OCI-LY1 (cell line): ENCODE measurements at regions not wholly inside any gene's neighbourhood (a gene's known extent, or its start where the extent isn't known, plus 50 kb on each side); places are given as distances from the start of the nearest gene placed in this dataset.

Experiments used
- H2AFZ ChIP-seq: fragments of 200-600 bp; sonication (generic), shearing (Covaris generic); 2 replicates; pipeline ENCODE4 v1.6.0; 2014; ENCODE audit warnings: antibody characterized with exemption, mild to moderate bottlenecking, low read length
- H3F3A ChIP-seq: fragments of 200-600 bp; sonication (generic), shearing (Covaris generic); 2 replicates; pipeline ENCODE4 v1.6.0; 2014; ENCODE audit warnings: mild to moderate bottlenecking, antibody characterized with exemption, low read length, moderate library complexity; ENCODE audit not compliant: insufficient read depth
- H3K27ac ChIP-seq: fragments of 200-600 bp; sonication (generic); 2 replicates; pipeline ENCODE4 v1.5.1; 2014; ENCODE audit warnings: low read length, mixed run types, mild to moderate bottlenecking, low read depth; ENCODE audit not compliant: poor library complexity, severe bottlenecking
- H3K27me3 ChIP-seq: fragments of 200-600 bp; sonication (generic); 2 replicates; pipeline ENCODE4 v1.6.0; 2014; ENCODE audit warnings: antibody characterized with exemption, mild to moderate bottlenecking, low read length, moderate library complexity; ENCODE audit not compliant: insufficient read depth
- H3K36me3 ChIP-seq: fragments of 200-600 bp; sonication (generic); 2 replicates; pipeline ENCODE4 v1.6.1; 2014; ENCODE audit warnings: mild to moderate bottlenecking, antibody characterized with exemption, low read length, moderate library complexity, mixed read lengths; ENCODE audit not compliant: insufficient read depth
- H3K4me1 ChIP-seq: fragments of 200-600 bp; sonication (generic); 2 replicates; pipeline ENCODE4 v1.5.1; 2014; ENCODE audit warnings: mild to moderate bottlenecking, low read length, moderate library complexity; ENCODE audit not compliant: insufficient read depth, severe bottlenecking
- H3K4me2 ChIP-seq: fragments of 200-600 bp; sonication (generic), shearing (Covaris generic); 2 replicates; pipeline ENCODE4 v1.6.1; 2014; ENCODE audit warnings: low read length
- H3K4me3 ChIP-seq: fragments of 200-600 bp; sonication (generic); 2 replicates; pipeline ENCODE4 v1.5.1; 2014; ENCODE audit warnings: low read length, low read depth, mild to moderate bottlenecking, mixed read lengths; ENCODE audit not compliant: poor library complexity, severe bottlenecking
- H3K79me2 ChIP-seq: fragments of 200-600 bp; shearing (Covaris generic); 2 replicates; pipeline ENCODE4 v1.6.1; 2016; ENCODE audit warnings: mixed run types, low read length, mixed read lengths; ENCODE audit not compliant: insufficient read depth
- H3K9ac ChIP-seq: fragments of 200-600 bp; sonication (generic), shearing (Covaris generic); 2 replicates; pipeline ENCODE4 v1.6.1; 2014; ENCODE audit warnings: mild to moderate bottlenecking, low read length, mixed read lengths
- H3K9me2 ChIP-seq: fragments of 200-600 bp; sonication (generic), shearing (Covaris generic); 2 replicates; pipeline ENCODE4 v1.6.1; 2014; ENCODE audit warnings: low read depth, mild to moderate bottlenecking, low read length, mixed read lengths
- H3K9me3 ChIP-seq: fragments of 200-600 bp; shearing (Covaris generic); 2 replicates; pipeline ENCODE4 v1.6.1; 2014; ENCODE audit warnings: low read length, mixed read lengths
- H4K20me1 ChIP-seq: fragments of 200-600 bp; sonication (generic), shearing (Covaris generic); 2 replicates; pipeline ENCODE4 v1.6.0; 2016; ENCODE audit warnings: mild to moderate bottlenecking, low read length; ENCODE audit not compliant: insufficient read depth
- CTCF ChIP-seq: fragments of 200-600 bp; sonication (generic), shearing (Covaris generic); IDR thresholded peaks from 2 replicates; pipeline ENCODE4 v1.5.1; 2017; ENCODE audit warnings: mild to moderate bottlenecking, antibody characterized with exemption, low read length, moderate library complexity, mixed read lengths
- EZH2 ChIP-seq: fragments of 200-600 bp; sonication (generic), shearing (Covaris generic); IDR thresholded peaks from 2 replicates; pipeline ENCODE4 v1.8.0; 2017; ENCODE audit warnings: borderline replicate concordance, mixed run types, mild to moderate bottlenecking, antibody characterized with exemption, low read length, moderate library complexity, mixed read lengths

GRCh38 chr1:98104289-98104688 is 183.5 kb upstream of the DPYD start:
- no peaks in the 10 kb centered on the region for H3F3A ChIP-seq

DNA sequence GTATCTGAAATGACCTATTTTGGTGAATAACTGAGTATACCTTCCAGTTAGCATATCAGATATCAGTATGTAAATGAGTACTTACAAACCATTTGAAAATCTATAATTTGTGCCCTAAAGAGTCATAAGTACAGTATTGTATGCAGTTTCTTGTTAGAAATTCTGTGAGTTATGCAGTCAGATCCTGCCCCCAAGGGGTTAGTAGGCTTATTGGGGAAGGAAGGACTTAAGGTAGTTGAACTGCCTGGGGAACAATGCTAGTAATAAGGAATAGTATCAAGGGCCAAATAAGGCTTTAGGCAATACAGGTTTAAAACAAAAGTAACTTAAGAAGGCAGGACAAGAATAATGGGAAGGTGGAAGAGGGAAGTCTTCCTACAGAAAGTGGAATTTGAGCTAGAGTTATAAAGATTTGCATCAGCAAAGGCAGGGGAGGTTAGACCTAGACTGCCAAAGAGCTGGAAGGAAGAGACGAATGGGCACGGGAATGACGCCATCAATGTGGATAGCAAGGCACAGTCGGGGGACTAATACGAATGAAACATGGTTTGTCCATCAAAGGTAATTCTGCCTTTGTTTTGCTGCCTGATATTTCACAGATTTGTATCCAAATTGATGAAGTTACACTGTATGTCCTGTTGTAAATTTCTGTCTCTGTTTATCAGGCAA is 182.9 kb upstream of the DPYD start:
- H4K20me1 ChIP-seq, result no peaks in the 10 kb centered on the region
- no peak for TF ChIP-seq EZH2
- no peak for TF ChIP-seq CTCF
- no peak overlapping the region for H2AFZ ChIP-seq
- H3K4me2 ChIP-seq, result no peak overlapping the region
- no peaks in the 10 kb centered on the region for H3K36me3 ChIP-seq
- H3K79me2 ChIP-seq, result no peaks in the 10 kb centered on the region
- no peaks in the 10 kb centered on the region for H3K9me2 ChIP-seq
- peaks cover 8% of the 10 kb centered on the region for H3K9me3 ChIP-seq
- no peaks in the 10 kb centered on the region for H3F3A ChIP-seq
- H3K27me3 ChIP-seq, result no peaks in the 10 kb centered on the region
- H3K4me3 ChIP-seq, result no peak overlapping the region
- no peak overlapping the region for H3K9ac ChIP-seq
- no peak overlapping the region for H3K27ac ChIP-seq
- no peaks in the 10 kb centered on the region for H3K4me1 ChIP-seq

More at GRCh38 chr1:98104289-98104688, 183.5 kb upstream of the DPYD start:
- no peak overlapping the region for H2AFZ ChIP-seq
- no peak overlapping the region for H3K27ac ChIP-seq
- H4K20me1 ChIP-seq, result no peaks in the 10 kb centered on the region
- H3K79me2 ChIP-seq, result no peaks in the 10 kb centered on the region
- H3K9ac ChIP-seq, result no peak overlapping the region
- H3K36me3 ChIP-seq, result no peaks in the 10 kb centered on the region
- no peaks in the 10 kb centered on the region for H3K27me3 ChIP-seq
- no peak overlapping the region for H3K4me3 ChIP-seq
- TF ChIP-seq EZH2, result no peak
- TF ChIP-seq CTCF, result no peak
- no peak overlapping the region for H3K4me2 ChIP-seq
- no peaks in the 10 kb centered on the region for H3K4me1 ChIP-seq
- no peaks in the 10 kb centered on the region for H3K9me2 ChIP-seq
- peaks cover 8% of the 10 kb centered on the region for H3K9me3 ChIP-seq

DNA sequence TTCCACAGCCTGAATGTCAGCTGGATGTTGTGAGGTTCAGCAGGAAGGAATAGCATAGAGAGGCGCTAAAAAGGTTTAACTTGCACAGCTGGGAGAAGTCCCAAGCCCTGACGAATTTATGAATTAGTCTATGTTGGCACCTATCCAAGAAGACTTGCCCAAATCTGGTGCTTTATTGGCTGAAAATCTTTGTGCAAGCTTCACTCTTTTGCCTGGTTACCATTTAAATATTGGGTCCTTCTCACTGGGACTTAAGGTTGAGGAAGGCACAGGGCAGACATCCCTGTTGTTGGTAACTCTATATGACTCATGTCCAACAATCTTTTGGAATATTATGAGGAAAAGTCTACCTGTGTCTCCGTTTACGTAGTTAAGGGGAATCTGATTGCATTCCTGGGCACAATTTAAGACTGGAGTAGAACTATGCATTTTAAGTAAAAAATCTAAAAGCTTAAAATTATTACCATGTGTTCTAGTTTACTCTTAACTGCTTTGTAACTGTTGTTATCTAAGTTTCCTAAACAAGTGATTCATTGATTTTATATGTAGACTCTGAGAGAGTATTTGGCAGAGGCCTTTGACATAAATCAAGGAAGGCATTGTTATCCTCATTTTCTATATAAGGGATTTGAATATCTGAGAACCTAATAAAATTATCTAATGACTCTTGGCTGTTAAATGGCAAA is 181.7 kb upstream of the DPYD start:
- Histone ChIP-seq H3K4me3 (no peak overlapping the region), H3K27me3 (no peaks in the 10 kb centered on the region), H3F3A (no peaks in the 10 kb centered on the region), H3K9me2 (no peaks in the 10 kb centered on the region), H2AFZ (no peak overlapping the region), H3K36me3 (no peaks in the 10 kb centered on the region), H4K20me1 (no peaks in the 10 kb centered on the region), H3K4me2 (no peak overlapping the region), H3K79me2 (no peaks in the 10 kb centered on the region), H3K9ac (no peak overlapping the region), H3K9me3 (peaks cover 6% of the 10 kb centered on the region), H3K27ac (no peak overlapping the region), H3K4me1 (no peaks in the 10 kb centered on the region)
- TF ChIP-seq EZH2 (no peak), CTCF (no peak)
